ENCODE measurements at regions not wholly inside any gene's neighbourhood (a gene's known extent, or its start where the extent isn't known, plus 50 kb on each side); places are given as distances from the start of the nearest gene placed in this dataset.

GRCh38 chr6:164502833-164503232 is 806.6 kb downstream of the C6orf118 start:
- Mint-ChIP-seq H3K36me3 (ENCODE audit: unreplicated experiment) (no peaks in the 10 kb centered on the region), H3K9me3 (ENCODE audit: unreplicated experiment) (no peaks in the 10 kb centered on the region), H3K4me3 (ENCODE audit: unreplicated experiment) (no peak overlapping the region), H3K27me3 (ENCODE audit: unreplicated experiment) (no peaks in the 10 kb centered on the region), H3K27ac (ENCODE audit: unreplicated experiment) (no peak overlapping the region), H3K4me1 (ENCODE audit: low read depth, unreplicated experiment) (no peaks in the 10 kb centered on the region)
- DNase-seq, result no peak
- no peak for TF ChIP-seq CTCF (IDR thresholded peaks at IDR 0.05; ENCODE audit: partially characterized antibody, unreplicated experiment)

- no peak for DNase-seq
- Mint-ChIP-seq H3K4me1 (ENCODE audit: low read depth, unreplicated experiment) (no peaks in the 10 kb centered on the region), H3K4me3 (ENCODE audit: unreplicated experiment) (no peak overlapping the region), H3K27ac (ENCODE audit: unreplicated experiment) (no peak overlapping the region), H3K27me3 (ENCODE audit: unreplicated experiment) (no peaks in the 10 kb centered on the region), H3K36me3 (ENCODE audit: unreplicated experiment) (no peaks in the 10 kb centered on the region), H3K9me3 (ENCODE audit: unreplicated experiment) (no peaks in the 10 kb centered on the region)
- TF ChIP-seq CTCF (IDR thresholded peaks at IDR 0.05; ENCODE audit: partially characterized antibody, unreplicated experiment), result no peak
Measured at GRCh38 chr6:164495882-164496495, 813.4 kb downstream of the C6orf118 start.

- no peaks in the 10 kb centered on the region for H3K27me3 Mint-ChIP-seq (ENCODE audit: unreplicated experiment)
- H3K27ac Mint-ChIP-seq (ENCODE audit: unreplicated experiment), result no peak overlapping the region
- H3K4me3 Mint-ChIP-seq (ENCODE audit: unreplicated experiment), result no peak overlapping the region
- no peak for DNase-seq
- H3K4me1 Mint-ChIP-seq (ENCODE audit: low read depth, unreplicated experiment), result no peaks in the 10 kb centered on the region
- no peaks in the 10 kb centered on the region for H3K36me3 Mint-ChIP-seq (ENCODE audit: unreplicated experiment)
- no peak for TF ChIP-seq CTCF (IDR thresholded peaks at IDR 0.05; ENCODE audit: partially characterized antibody, unreplicated experiment)
- H3K9me3 Mint-ChIP-seq (ENCODE audit: unreplicated experiment), result no peaks in the 10 kb centered on the region
Measured at GRCh38 chr6:164478426-164478825, 831.0 kb downstream of the C6orf118 start.

GRCh38 chr6:164477790-164478189 is 831.6 kb downstream of the C6orf118 start:
- Mint-ChIP-seq H3K27me3 (ENCODE audit: unreplicated experiment) (no peaks in the 10 kb centered on the region), H3K36me3 (ENCODE audit: unreplicated experiment) (no peaks in the 10 kb centered on the region), H3K4me3 (ENCODE audit: unreplicated experiment) (no peak overlapping the region), H3K9me3 (ENCODE audit: unreplicated experiment) (no peaks in the 10 kb centered on the region), H3K27ac (ENCODE audit: unreplicated experiment) (no peak overlapping the region), H3K4me1 (ENCODE audit: low read depth, unreplicated experiment) (no peaks in the 10 kb centered on the region)
- no peak for DNase-seq
- no peak for TF ChIP-seq CTCF (IDR thresholded peaks at IDR 0.05; ENCODE audit: partially characterized antibody, unreplicated experiment)

GRCh38 chr6:164477101-164477500 is 832.3 kb downstream of the C6orf118 start:
- no peak for TF ChIP-seq CTCF (IDR thresholded peaks at IDR 0.05; ENCODE audit: partially characterized antibody, unreplicated experiment)
- Mint-ChIP-seq H3K9me3 (ENCODE audit: unreplicated experiment) (no peaks in the 10 kb centered on the region), H3K4me3 (ENCODE audit: unreplicated experiment) (no peak overlapping the region), H3K27ac (ENCODE audit: unreplicated experiment) (no peak overlapping the region), H3K4me1 (ENCODE audit: low read depth, unreplicated experiment) (peaks cover under 1% of the 10 kb centered on the region), H3K27me3 (ENCODE audit: unreplicated experiment) (no peaks in the 10 kb centered on the region), H3K36me3 (ENCODE audit: unreplicated experiment) (no peaks in the 10 kb centered on the region)
- DNase-seq, result no peak
